ENCODE measurements at regions not wholly inside any gene's neighbourhood (a gene's known extent, or its start where the extent isn't known, plus 50 kb on each side); places are given as distances from the start of the nearest gene placed in this dataset.

- TF ChIP-seq, protein P1, sequence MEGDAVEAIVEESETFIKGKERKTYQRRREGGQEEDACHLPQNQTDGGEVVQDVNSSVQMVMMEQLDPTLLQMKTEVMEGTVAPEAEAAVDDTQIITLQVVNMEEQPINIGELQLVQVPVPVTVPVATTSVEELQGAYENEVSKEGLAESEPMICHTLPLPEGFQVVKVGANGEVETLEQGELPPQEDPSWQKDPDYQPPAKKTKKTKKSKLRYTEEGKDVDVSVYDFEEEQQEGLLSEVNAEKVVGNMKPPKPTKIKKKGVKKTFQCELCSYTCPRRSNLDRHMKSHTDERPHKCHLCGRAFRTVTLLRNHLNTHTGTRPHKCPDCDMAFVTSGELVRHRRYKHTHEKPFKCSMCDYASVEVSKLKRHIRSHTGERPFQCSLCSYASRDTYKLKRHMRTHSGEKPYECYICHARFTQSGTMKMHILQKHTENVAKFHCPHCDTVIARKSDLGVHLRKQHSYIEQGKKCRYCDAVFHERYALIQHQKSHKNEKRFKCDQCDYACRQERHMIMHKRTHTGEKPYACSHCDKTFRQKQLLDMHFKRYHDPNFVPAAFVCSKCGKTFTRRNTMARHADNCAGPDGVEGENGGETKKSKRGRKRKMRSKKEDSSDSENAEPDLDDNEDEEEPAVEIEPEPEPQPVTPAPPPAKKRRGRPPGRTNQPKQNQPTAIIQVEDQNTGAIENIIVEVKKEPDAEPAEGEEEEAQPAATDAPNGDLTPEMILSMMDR (IDR thresholded peaks at IDR 0.05; ENCODE audit: borderline replicate concordance, insufficient read depth, low read depth, low read length) = no peak
Measured at GRCh38 chr5:156094001-156094400, 233.0 kb upstream of the SGCD start.

GRCh38 chr5:156095709-156096241 is 231.2 kb upstream of the SGCD start:
- TF ChIP-seq, protein P1 (IDR thresholded peaks at IDR 0.05; ENCODE audit: borderline replicate concordance, insufficient read depth, low read depth, low read length) = no peak
- H3K4me3 ChIP-seq (ENCODE audit: low read depth, low read length) = no peak overlapping the region

More at GRCh38 chr5:156094001-156094400, 233.0 kb upstream of the SGCD start:
- H3K4me3 ChIP-seq (ENCODE audit: low read depth, low read length) = no peak overlapping the region

DNA sequence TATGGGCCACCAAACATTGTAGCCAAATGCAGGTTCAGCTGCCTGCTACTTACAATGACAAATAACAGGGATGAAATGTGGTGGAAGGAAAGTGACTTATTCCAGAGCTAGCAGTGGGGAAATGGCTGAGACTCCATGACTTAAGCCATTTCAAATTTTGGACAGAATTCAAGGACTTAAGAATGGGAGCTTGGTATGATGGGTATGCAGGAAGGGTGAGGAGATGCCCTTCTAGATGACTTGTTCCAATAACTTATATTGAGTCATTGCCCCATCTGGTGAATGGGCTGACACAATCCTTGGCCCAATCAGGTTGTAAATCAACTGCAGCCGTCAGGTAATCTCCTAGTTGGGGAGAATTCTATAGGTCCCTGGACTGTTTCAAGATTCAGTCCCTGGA is 230.7 kb upstream of the SGCD start:
- no peak overlapping the region for H3K4me3 ChIP-seq (ENCODE audit: low read depth, low read length)
- TF ChIP-seq, protein P1 (IDR thresholded peaks at IDR 0.05; ENCODE audit: borderline replicate concordance, insufficient read depth, low read depth, low read length) = no peak

DNA sequence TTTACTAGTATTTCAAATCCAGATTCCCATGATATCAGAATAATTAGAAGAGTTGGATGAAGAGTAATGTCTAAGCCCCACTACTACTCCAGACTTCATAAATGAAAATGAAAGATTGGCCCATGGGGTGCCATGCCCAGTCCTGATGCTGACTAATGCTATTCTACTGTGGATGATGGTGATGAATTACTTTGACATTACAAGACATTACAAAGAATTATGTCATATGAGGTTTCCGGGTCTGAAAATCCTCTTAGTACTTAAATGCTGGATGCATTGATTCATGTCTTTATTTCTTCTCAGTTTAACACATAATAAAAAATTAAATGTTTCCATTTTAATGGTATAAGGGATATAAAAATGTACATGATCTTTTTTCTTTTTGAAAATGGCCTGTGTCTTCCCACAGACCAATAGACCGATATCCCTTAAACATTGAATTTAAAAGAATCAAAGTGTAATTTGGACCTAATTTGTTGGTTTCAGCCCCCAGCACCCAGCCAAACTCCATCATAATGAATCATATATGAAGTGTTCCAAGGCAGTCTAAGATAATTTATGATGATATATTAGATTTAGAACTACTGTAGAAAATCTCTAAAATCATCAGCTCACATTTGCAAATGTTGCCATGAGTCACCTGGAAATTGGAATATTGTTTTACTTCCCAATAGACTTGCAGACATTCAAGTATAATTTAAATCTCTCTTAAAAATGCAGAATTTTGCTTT is 223.6 kb upstream of the SGCD start:
- TF ChIP-seq, protein P1 (IDR thresholded peaks at IDR 0.05; ENCODE audit: borderline replicate concordance, insufficient read depth, low read depth, low read length) = no peak
- H3K4me3 ChIP-seq (ENCODE audit: low read depth, low read length) = no peak overlapping the region

- TF ChIP-seq, protein P1 (IDR thresholded peaks at IDR 0.05; ENCODE audit: borderline replicate concordance, insufficient read depth, low read depth, low read length) = no peak
- H3K4me3 ChIP-seq (ENCODE audit: low read depth, low read length) = no peak overlapping the region
Measured at GRCh38 chr5:156109317-156110023, 217.5 kb upstream of the SGCD start.

DNA sequence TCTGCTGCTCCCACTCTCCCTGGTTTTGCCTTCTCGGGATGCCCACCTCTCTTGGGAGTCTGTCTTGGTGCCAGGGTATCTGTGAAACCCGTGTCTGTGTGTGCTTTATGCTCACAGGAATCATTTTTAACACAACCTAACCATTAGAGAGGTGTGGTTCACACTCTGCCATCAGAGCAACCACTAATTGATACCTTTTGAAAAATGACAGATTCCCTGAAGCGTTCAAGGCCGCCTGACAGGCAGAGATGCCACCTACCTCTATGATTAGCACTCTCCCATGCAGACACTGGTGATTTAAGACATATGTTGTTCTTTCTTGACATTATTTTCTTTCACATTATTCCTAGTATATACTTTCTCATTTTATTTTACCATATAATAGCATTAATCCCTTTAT is 207.3 kb upstream of the SGCD start:
- no peak overlapping the region for H3K4me3 ChIP-seq (ENCODE audit: low read depth, low read length)
- TF ChIP-seq, protein P1 (IDR thresholded peaks at IDR 0.05; ENCODE audit: borderline replicate concordance, insufficient read depth, low read depth, low read length) = no peak

Data from GM12875 (cell line).